ENCODE measurements at regions not wholly inside any gene's neighbourhood (a gene's known extent, or its start where the extent isn't known, plus 50 kb on each side); places are given as distances from the start of the nearest gene placed in this dataset.

GRCh38 chr10:56975513-56975912 lies 614.5 kb upstream of the ZWINT start (continued):
- no peak for TF ChIP-seq ZBTB33 (IDR thresholded peaks at IDR 0.05; ENCODE audit: borderline replicate concordance, low read depth)

GRCh38 chr10:56973766-56974165 lies 612.7 kb upstream of the ZWINT start:
- POLR2A ChIA-PET = no interaction called here
- Histone ChIP-seq H3K27ac (ENCODE audit: low read depth in 2 of 2, low read length in 1 of 2) (no peak overlapping the region), H3K4me3 (ENCODE audit: low read depth in 2 of 2, low read length in 1 of 2) (no peak overlapping the region), H3K9ac (no peak overlapping the region), H3K4me1 (ENCODE audit: control insufficient read depth in 1 of 2, insufficient read depth in 2 of 2, low read depth in 1 of 2, low read length in 1 of 2) (no peaks in the 10 kb centered on the region), H3F3A (replicated peaks; ENCODE audit: insufficient read depth) (no peaks in the 10 kb centered on the region), H2AFZ (ENCODE audit: low read depth) (no peak overlapping the region), H4K20me1 (ENCODE audit: insufficient read depth) (no peaks in the 10 kb centered on the region), H3K4me2 (no peak overlapping the region), H3K79me2 (ENCODE audit: insufficient read depth) (no peaks in the 10 kb centered on the region), H3K9me3 (no peaks in the 10 kb centered on the region), H3K9me2 (no peaks in the 10 kb centered on the region), H3K27me3 (ENCODE audit: insufficient read depth) (no peaks in the 10 kb centered on the region), H3K36me3 (replicated peaks in 1 of 2; ENCODE audit: control insufficient read depth in 1 of 2, insufficient read depth in 2 of 2, low read length in 1 of 2) (no peaks in the 10 kb centered on the region)
- TF ChIP-seq ELF1 (IDR thresholded peaks at IDR 0.05) = no peak
- no peak for TF ChIP-seq RCOR1 (IDR thresholded peaks at IDR 0.05; ENCODE audit: low read length)
- no peak for TF ChIP-seq TEAD4 (IDR thresholded peaks at IDR 0.05; ENCODE audit: borderline replicate concordance, insufficient read depth)
- no peak for TF ChIP-seq ZBTB33 (IDR thresholded peaks at IDR 0.05; ENCODE audit: borderline replicate concordance, low read depth)
- no peak for TF ChIP-seq TCF12 (IDR thresholded peaks at IDR 0.05)
- no peak for TF ChIP-seq GABPA (IDR thresholded peaks at IDR 0.05; ENCODE audit: low read depth)
- no peak for TF ChIP-seq PBX3 (IDR thresholded peaks at IDR 0.05)
- no peak for TF ChIP-seq EP300 (IDR thresholded peaks at IDR 0.05; ENCODE audit: borderline replicate concordance in 1 of 2, low read depth in 1 of 2, low read length in 1 of 2)
- TF ChIP-seq FOXM1 (IDR thresholded peaks at IDR 0.05; ENCODE audit: low read depth) = no peak
- TF ChIP-seq RXRA (IDR thresholded peaks at IDR 0.05; ENCODE audit: borderline replicate concordance, low read depth) = no peak
- TF ChIP-seq GATA2 (CRISPR knock-in tag; IDR thresholded peaks at IDR 0.05) = no peak
- TF ChIP-seq YY1 (IDR thresholded peaks at IDR 0.05; ENCODE audit: low read depth) = no peak
- TF ChIP-seq JUND (IDR thresholded peaks at IDR 0.05) = no peak
- no peak for TF ChIP-seq CTCF (IDR thresholded peaks at IDR 0.05)
- TF ChIP-seq SMC3 (IDR thresholded peaks at IDR 0.05; ENCODE audit: low read depth, low read length) = no peak
- TF ChIP-seq CHD2 (IDR thresholded peaks at IDR 0.05; ENCODE audit: low read length, partially characterized antibody) = no peak
- no peak for TF ChIP-seq EZH2phosphoT487 (IDR thresholded peaks at IDR 0.05; ENCODE audit: borderline replicate concordance, low read depth)
- no peak for TF ChIP-seq SIN3A (IDR thresholded peaks at IDR 0.05; ENCODE audit: borderline replicate concordance, low read depth, low read length)
- CTCF ChIA-PET = no interaction called here
- DNase-seq = no peak
